NT2/D1 (cell line): ENCODE measurements at regions not wholly inside any gene's neighbourhood (a gene's known extent, or its start where the extent isn't known, plus 50 kb on each side); places are given as distances from the start of the nearest gene placed in this dataset.

Source experiments
- DNase-seq: peaks from one replicate; pipeline ENCODE4 v3.0.0-alpha.2; 2011; ENCODE audit warnings: low read depth, low spot score
- H3K27me3 ChIP-seq: 2 replicates; pipeline ENCODE4 v1.6.0; 2011; ENCODE audit warnings: mild to moderate bottlenecking; ENCODE audit not compliant: insufficient read length, insufficient read depth
- H3K36me3 ChIP-seq: 2 replicates; pipeline ENCODE4 v1.6.1; 2011; ENCODE audit warnings: mild to moderate bottlenecking, low read length, mixed read lengths; ENCODE audit not compliant: insufficient read depth, insufficient read length
- H3K4me1 ChIP-seq: 2 replicates; pipeline ENCODE4 v1.5.1; 2011; ENCODE audit not compliant: insufficient read depth, insufficient read length
- H3K4me3 ChIP-seq: 2 replicates; pipeline ENCODE4 v1.5.1; 2011; ENCODE audit warnings: low read depth; ENCODE audit not compliant: insufficient read length
- H3K9ac ChIP-seq: 2 replicates; pipeline ENCODE4 v1.6.0; 2011; ENCODE audit warnings: low read depth; ENCODE audit not compliant: insufficient read length
- H3K9me3 ChIP-seq: 2 replicates; pipeline ENCODE4 v1.5.1; 2011; ENCODE audit warnings: mild to moderate bottlenecking, low read length; ENCODE audit not compliant: insufficient read depth
- SUZ12 ChIP-seq: IDR thresholded peaks from 2 replicates; pipeline ENCODE4 v1.6.1; 2011; ENCODE audit not compliant: insufficient read length, insufficient read depth; ENCODE audit errors: extremely low read depth
- YY1 ChIP-seq: IDR thresholded peaks from 2 replicates; pipeline ENCODE4 v1.6.1; 2011; ENCODE audit not compliant: insufficient read length, insufficient read depth
- ZNF274 ChIP-seq: IDR thresholded peaks from 2 replicates; pipeline ENCODE4 v1.6.1; 2011; ENCODE audit warnings: mild to moderate bottlenecking, low read depth, low read length

- Histone ChIP-seq H3K9ac (no peak overlapping the region), H3K9me3 (peaks cover 7% of the 10 kb centered on the region; the same call in 1 of the 2 replicates)
- TF ChIP-seq ZNF274 = no peak
- no peak for TF ChIP-seq SUZ12
- TF ChIP-seq YY1 = no peak
These were observed 52.2 kb upstream of the PTPRM start for GRCh38 chr18:7514796-7515440.

GRCh38 chr18:7516266-7517117, 50.6 kb upstream of the PTPRM start:
- no peak for DNase-seq
- TF ChIP-seq YY1 = no peak
- no peak for TF ChIP-seq SUZ12
- no peak for TF ChIP-seq ZNF274
- H3K9ac ChIP-seq = no peak overlapping the region
- peaks cover 3% of the 10 kb centered on the region for H3K4me1 ChIP-seq
- H3K9me3 ChIP-seq = peaks cover 7% of the 10 kb centered on the region; the same call in 1 of the 2 replicates
- no peaks in the 10 kb centered on the region for H3K36me3 ChIP-seq
- no peaks in the 10 kb centered on the region for H3K27me3 ChIP-seq
- no peak overlapping the region for H3K4me3 ChIP-seq

More at GRCh38 chr18:7514796-7515440, 52.2 kb upstream of the PTPRM start:
- no peaks in the 10 kb centered on the region for H3K36me3 ChIP-seq
- no peaks in the 10 kb centered on the region for H3K27me3 ChIP-seq
- no peaks in the 10 kb centered on the region for H3K4me1 ChIP-seq
- DNase-seq = no peak
- H3K4me3 ChIP-seq = no peak overlapping the region
